Astrocyte (in vitro differentiated cells and primary cell): ENCODE measurements at regions not wholly inside any gene's neighbourhood (a gene's known extent, or its start where the extent isn't known, plus 50 kb on each side); places are given as distances from the start of the nearest gene placed in this dataset.

Experiments
- DNase-seq: peaks from one replicate; pipeline ENCODE4 v3.0.0-alpha.2; 2010; ENCODE audit warnings: low read depth
- FAIRE-seq: peaks from 2 replicates; lab custom pipeline; 2011; peaks lifted over from hg19 to GRCh38; lab: Jason Lieb, UNC
- H2AFZ ChIP-seq: 2 replicates; pipeline ENCODE4 v1.6.0; 2012; ENCODE audit warnings: low read depth, low read length, inconsistent platforms
- H3K27ac ChIP-seq: 2 replicates; pipeline ENCODE4 v1.5.1; 2011; ENCODE audit warnings: low read depth, low read length, inconsistent platforms
- H3K27me3 ChIP-seq: 2 replicates; pipeline ENCODE4 v1.6.0; 2011; ENCODE audit warnings: low read length, inconsistent platforms; ENCODE audit not compliant: insufficient read depth
- H3K36me3 ChIP-seq: 2 replicates; pipeline ENCODE4 v1.5.1; 2011; ENCODE audit warnings: low read length, inconsistent platforms; ENCODE audit not compliant: insufficient read depth
- H3K4me1 ChIP-seq: 2 replicates; pipeline ENCODE4 v1.5.1; 2011; ENCODE audit warnings: low read length, inconsistent platforms; ENCODE audit not compliant: insufficient read depth
- H3K4me2 ChIP-seq: 2 replicates; pipeline ENCODE4 v1.6.0; 2012; ENCODE audit warnings: low read length, inconsistent platforms
- H3K4me3 ChIP-seq: 2 replicates; pipeline ENCODE4 v1.5.1; 2011; ENCODE audit warnings: low read depth, mild to moderate bottlenecking, low read length, inconsistent platforms; ENCODE audit not compliant: insufficient read depth
- H3K79me2 ChIP-seq: 2 replicates; pipeline ENCODE4 v1.6.0; 2012; ENCODE audit warnings: mild to moderate bottlenecking, low read length, inconsistent platforms; ENCODE audit not compliant: insufficient read depth
- H3K9ac ChIP-seq: 2 replicates; pipeline ENCODE4 v1.6.0; 2012; ENCODE audit warnings: mild to moderate bottlenecking, low read length, inconsistent platforms
- H3K9me3 ChIP-seq: 2 replicates; pipeline ENCODE4 v1.5.1; 2012; ENCODE audit warnings: low read depth, mild to moderate bottlenecking, low read length, inconsistent platforms; ENCODE audit not compliant: insufficient read depth
- H4K20me1 ChIP-seq: 2 replicates; pipeline ENCODE4 v1.6.0; 2012; ENCODE audit warnings: low read length, inconsistent platforms; ENCODE audit not compliant: insufficient read depth
- H3K27ac Mint-ChIP-seq: one replicate; pipeline ENCODE4 v1.8.0; 2021; ENCODE audit warnings: mild to moderate bottlenecking, mixed read lengths; ENCODE audit not compliant: unreplicated experiment
- H3K27me3 Mint-ChIP-seq: one replicate; pipeline ENCODE4 v1.8.0; 2021; ENCODE audit warnings: low read depth, mixed read lengths; ENCODE audit not compliant: unreplicated experiment
- H3K36me3 Mint-ChIP-seq: one replicate; pipeline ENCODE4 v1.8.0; 2021; ENCODE audit warnings: low read depth, mixed read lengths; ENCODE audit not compliant: unreplicated experiment
- H3K4me1 Mint-ChIP-seq: one replicate; pipeline ENCODE4 v1.8.0; 2021; ENCODE audit warnings: low read depth, mixed read lengths; ENCODE audit not compliant: unreplicated experiment
- H3K4me3 Mint-ChIP-seq: one replicate; pipeline ENCODE4 v1.8.0; 2021; ENCODE audit warnings: mild to moderate bottlenecking, moderate library complexity, mixed read lengths; ENCODE audit not compliant: unreplicated experiment
- H3K9me3 Mint-ChIP-seq: one replicate; pipeline ENCODE4 v1.8.0; 2021; ENCODE audit warnings: mild to moderate bottlenecking, mixed read lengths; ENCODE audit not compliant: unreplicated experiment
- EZH2 ChIP-seq: IDR thresholded peaks from 2 replicates; pipeline ENCODE4 v1.6.1; 2012; ENCODE audit warnings: mild to moderate bottlenecking, low read length, inconsistent platforms; ENCODE audit not compliant: insufficient read depth
- TF ChIP-seq, protein P1 (sequence below): IDR thresholded peaks from 2 replicates; pipeline ENCODE4 v1.5.1; 2011; ENCODE audit warnings: low read depth, mild to moderate bottlenecking, inconsistent platforms, low read length, moderate library complexity; ENCODE audit not compliant: insufficient read depth

DNA sequence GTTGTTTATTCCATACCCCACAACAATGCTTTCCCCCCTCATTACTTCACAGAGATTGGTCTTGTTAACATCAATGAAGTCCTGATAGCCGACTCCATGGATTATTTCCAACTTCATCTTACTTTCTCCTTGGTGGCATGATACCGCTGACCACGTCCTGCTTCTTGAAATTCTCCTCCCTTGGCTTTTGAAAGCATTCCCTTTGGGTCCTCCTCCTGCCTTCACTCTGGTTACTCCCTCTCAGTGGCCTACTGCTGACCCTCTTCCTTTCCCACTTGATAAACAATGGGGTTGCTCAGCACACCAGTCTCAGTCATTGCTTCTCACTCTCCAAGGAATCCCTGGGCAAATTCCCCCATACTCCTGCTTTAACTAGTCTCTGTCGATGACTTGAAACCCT lies 283.9 kb downstream of the SEC61B start:
- Histone ChIP-seq H3K9ac (no peak overlapping the region), H3K36me3 (no peaks in the 10 kb centered on the region), H3K27ac (no peak overlapping the region), H4K20me1 (no peaks in the 10 kb centered on the region), H3K9me3 (no peaks in the 10 kb centered on the region), H3K27me3 (no peaks in the 10 kb centered on the region), H3K4me1 (no peaks in the 10 kb centered on the region), H3K4me2 (no peak overlapping the region), H3K4me3 (no peak overlapping the region), H3K79me2 (no peaks in the 10 kb centered on the region), H2AFZ (no peak overlapping the region)
- no peaks in the 10 kb centered on the region for H3K36me3 Mint-ChIP-seq
- H3K9me3 Mint-ChIP-seq: no peaks in the 10 kb centered on the region
- DNase-seq: no peak
- H3K27ac Mint-ChIP-seq: no peak overlapping the region
- H3K4me1 Mint-ChIP-seq: peaks cover 5% of the 10 kb centered on the region
- H3K27me3 Mint-ChIP-seq: peaks cover 3% of the 10 kb centered on the region
- FAIRE-seq: no peak
- no peak for TF ChIP-seq EZH2
- TF ChIP-seq, protein P1, sequence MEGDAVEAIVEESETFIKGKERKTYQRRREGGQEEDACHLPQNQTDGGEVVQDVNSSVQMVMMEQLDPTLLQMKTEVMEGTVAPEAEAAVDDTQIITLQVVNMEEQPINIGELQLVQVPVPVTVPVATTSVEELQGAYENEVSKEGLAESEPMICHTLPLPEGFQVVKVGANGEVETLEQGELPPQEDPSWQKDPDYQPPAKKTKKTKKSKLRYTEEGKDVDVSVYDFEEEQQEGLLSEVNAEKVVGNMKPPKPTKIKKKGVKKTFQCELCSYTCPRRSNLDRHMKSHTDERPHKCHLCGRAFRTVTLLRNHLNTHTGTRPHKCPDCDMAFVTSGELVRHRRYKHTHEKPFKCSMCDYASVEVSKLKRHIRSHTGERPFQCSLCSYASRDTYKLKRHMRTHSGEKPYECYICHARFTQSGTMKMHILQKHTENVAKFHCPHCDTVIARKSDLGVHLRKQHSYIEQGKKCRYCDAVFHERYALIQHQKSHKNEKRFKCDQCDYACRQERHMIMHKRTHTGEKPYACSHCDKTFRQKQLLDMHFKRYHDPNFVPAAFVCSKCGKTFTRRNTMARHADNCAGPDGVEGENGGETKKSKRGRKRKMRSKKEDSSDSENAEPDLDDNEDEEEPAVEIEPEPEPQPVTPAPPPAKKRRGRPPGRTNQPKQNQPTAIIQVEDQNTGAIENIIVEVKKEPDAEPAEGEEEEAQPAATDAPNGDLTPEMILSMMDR: no peak
- H3K4me3 Mint-ChIP-seq: no peak overlapping the region

DNA sequence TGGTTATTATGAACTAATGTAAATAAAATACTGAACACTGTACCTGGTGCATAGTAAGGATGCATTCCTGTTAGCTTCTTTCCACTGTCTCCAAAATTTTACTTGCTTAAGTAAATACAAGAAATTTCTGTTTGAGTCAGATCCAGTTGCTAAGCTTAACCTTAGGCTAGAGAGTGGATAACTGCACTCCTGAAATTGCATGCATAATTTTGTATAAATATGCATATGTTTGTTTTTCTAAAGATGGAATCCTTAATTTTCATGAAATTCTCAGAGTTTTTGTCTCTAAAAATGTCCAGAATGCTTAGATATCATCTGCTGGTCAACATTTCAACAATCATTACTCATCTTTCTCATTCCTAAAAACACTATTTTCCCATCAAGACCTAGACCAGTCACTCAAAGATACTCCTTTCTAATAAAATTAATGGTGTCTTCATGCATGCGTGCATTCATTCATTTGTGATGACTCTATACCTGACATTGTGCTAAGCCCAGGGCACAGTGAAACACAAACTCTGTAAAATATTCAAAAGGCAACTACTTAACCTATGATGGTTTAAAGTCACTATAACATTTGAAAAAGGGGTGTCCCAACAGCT lies 284.8 kb downstream of the SEC61B start:
- no peak overlapping the region for H3K4me3 ChIP-seq
- H3K27ac Mint-ChIP-seq: no peak overlapping the region
- H3K27me3 Mint-ChIP-seq: peaks cover 3% of the 10 kb centered on the region

More for the DNA sequence above, 284.8 kb downstream of the SEC61B start:
- Mint-ChIP-seq H3K4me1 (peaks cover 5% of the 10 kb centered on the region), H3K9me3 (no peaks in the 10 kb centered on the region), H3K36me3 (no peaks in the 10 kb centered on the region), H3K4me3 (no peak overlapping the region)
- Histone ChIP-seq H3K4me2 (no peak overlapping the region), H3K4me1 (no peaks in the 10 kb centered on the region), H3K9me3 (no peaks in the 10 kb centered on the region), H4K20me1 (no peaks in the 10 kb centered on the region), H3K27ac (no peak overlapping the region), H3K36me3 (no peaks in the 10 kb centered on the region), H3K9ac (no peak overlapping the region), H3K27me3 (no peaks in the 10 kb centered on the region), H3K79me2 (no peaks in the 10 kb centered on the region), H2AFZ (no peak overlapping the region)
- no peak for FAIRE-seq
- no peak for DNase-seq
- TF ChIP-seq, protein P1: no peak
- TF ChIP-seq EZH2: no peak
